GM10248 (cell line): ENCODE measurements at regions not wholly inside any gene's neighbourhood (a gene's known extent, or its start where the extent isn't known, plus 50 kb on each side); places are given as distances from the start of the nearest gene placed in this dataset.

Source experiments
- CTCF ChIA-PET: fragments of 300-600 bp; sonication (Branson Sonifier 250); formaldehyde crosslinking; extraction: SDS; loops from one replicate; lab custom pipeline; 2021; ENCODE audit warnings: antibody characterized with exemption; lab: Yijun Ruan, JAX
- POLR2A ChIA-PET: fragments of 350-650 bp; sonication (Branson Sonifier 250); formaldehyde crosslinking; extraction: SDS; loops from one replicate; lab custom pipeline; 2020; ENCODE audit warnings: antibody characterized with exemption; lab: Yijun Ruan, JAX
- DNase-seq: peaks from one replicate; pipeline ENCODE4 v3.0.0; 2012; ENCODE audit errors: extremely low spot score
- TF ChIP-seq, protein P1 (sequence below): IDR thresholded peaks from 2 replicates; pipeline ENCODE4 v1.5.1; 2012; ENCODE audit warnings: mild to moderate bottlenecking, low read depth; ENCODE audit errors: extremely low read depth, missing control alignments, control extremely low read depth

DNA sequence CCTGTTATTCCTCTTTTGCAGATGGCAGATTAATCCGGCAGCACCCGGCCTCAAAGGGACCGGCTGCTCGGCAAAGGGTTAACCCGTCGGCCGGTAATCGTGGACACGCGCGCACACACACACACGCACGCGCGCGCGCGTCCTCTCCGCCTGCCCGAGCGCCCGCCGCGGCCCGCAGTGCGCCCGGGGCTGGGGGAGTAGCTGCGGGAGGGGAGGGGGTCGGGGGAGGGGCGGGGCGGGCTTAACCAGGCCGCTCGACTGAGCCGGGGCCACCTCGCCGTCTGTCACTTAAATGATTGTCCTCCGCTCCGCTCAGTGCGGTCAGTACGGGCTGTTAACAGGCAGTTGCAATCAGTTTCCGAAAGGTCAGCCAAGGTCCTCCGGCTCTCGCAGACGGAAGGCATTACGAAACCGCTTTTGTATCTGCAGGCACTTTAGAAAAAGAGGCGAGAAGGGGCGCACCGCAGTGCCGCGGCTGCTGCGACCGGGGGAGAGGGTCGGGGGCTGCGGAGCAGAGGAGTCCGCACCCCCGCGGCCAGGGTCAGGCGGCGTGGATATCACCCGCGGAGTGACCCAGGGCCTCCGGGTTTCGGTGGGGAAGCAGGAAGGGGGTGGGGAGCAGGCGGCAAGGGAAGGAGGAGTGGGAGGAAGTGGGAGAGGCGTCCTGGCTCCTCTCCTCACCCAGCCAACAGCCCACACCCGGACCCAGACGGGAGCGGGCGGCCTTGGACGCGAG lies 57.3 kb upstream of the BCOR start:
- CTCF ChIA-PET, result interaction anchor here (2.4 kb wide), 1 partner anchor 14 kb away, joined by 6 read pairs; no protein-coding TSS in a partner anchor

GRCh38 chrX:40154250-40154852 lies 56.6 kb upstream of the BCOR start:
- TF ChIP-seq, protein P1, sequence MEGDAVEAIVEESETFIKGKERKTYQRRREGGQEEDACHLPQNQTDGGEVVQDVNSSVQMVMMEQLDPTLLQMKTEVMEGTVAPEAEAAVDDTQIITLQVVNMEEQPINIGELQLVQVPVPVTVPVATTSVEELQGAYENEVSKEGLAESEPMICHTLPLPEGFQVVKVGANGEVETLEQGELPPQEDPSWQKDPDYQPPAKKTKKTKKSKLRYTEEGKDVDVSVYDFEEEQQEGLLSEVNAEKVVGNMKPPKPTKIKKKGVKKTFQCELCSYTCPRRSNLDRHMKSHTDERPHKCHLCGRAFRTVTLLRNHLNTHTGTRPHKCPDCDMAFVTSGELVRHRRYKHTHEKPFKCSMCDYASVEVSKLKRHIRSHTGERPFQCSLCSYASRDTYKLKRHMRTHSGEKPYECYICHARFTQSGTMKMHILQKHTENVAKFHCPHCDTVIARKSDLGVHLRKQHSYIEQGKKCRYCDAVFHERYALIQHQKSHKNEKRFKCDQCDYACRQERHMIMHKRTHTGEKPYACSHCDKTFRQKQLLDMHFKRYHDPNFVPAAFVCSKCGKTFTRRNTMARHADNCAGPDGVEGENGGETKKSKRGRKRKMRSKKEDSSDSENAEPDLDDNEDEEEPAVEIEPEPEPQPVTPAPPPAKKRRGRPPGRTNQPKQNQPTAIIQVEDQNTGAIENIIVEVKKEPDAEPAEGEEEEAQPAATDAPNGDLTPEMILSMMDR, result no peak
- ChIA-PET CTCF (interaction anchor here (1.4 kb wide), 1 partner anchor 18 kb away, joined by 3 read pairs; no protein-coding TSS in a partner anchor), POLR2A (no interaction called here)
- peak; percentile 20 for DNase-seq

More for the DNA sequence above, 57.3 kb upstream of the BCOR start:
- DNase-seq, result peak; percentile 51
- POLR2A ChIA-PET, result no interaction called here
- TF ChIP-seq, protein P1, result no peak

DNA sequence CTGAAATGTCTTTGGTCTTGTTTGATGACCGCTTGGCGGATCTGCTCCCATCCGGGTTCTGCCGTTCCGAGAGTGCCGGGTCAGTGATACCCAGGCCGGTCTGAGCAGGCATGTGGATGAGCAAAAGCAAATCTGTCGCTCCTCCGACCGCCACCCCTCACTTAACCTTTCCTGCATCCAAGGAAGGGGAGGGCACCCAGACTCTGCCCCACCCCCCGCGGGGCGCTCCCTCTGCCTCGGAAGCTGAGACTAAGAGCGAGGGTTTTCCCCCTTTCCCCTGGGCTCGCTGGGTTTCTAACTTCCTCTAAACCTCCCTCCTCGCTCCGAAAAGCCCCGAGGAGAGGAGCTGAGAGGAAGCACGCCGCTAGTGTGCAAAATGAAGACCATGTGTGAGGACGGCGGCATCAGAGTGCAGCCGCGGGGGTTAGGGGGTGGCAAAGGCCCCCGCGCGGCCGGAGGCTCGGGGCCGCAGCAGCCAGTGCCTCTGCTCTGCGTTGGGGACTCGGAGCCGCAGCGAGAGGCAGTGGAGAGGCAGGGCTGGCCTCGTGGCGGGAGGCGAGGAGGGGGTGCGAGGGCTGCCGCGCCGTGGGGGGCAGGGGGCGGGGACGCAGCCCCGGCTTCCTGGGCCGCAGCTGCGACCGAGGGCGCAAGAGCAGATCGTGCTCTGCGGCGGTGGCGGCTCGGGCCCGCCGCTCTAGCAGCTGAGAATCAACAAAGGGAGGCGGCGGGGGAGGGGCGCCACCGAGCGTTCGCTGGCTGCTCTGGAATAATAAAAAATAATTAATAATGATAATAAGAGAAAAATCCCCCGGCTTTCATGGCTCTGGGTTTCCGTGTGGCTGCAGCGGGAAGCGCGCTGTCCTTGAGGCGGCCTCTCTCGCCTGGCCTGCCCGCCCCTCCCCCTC lies 55.8 kb upstream of the BCOR start:
- DNase-seq, result peak; percentile 73
- CTCF ChIA-PET, result interaction anchor here (1.4 kb wide), 1 partner anchor 19 kb away, joined by 3 read pairs; no protein-coding TSS in a partner anchor
- TF ChIP-seq, protein P1, result no peak
- POLR2A ChIA-PET, result no interaction called here

- peak; percentile 35 for DNase-seq
- TF ChIP-seq, protein P1, result no peak
- ChIA-PET POLR2A (no interaction called here), CTCF (interaction anchor here (1.4 kb wide), 1 partner anchor 20 kb away, joined by 3 read pairs; no protein-coding TSS in a partner anchor)
These were observed 55.1 kb upstream of the BCOR start for GRCh38 chrX:40152741-40153344.

GRCh38 chrX:40152173-40152711 lies 54.5 kb upstream of the BCOR start:
- TF ChIP-seq, protein P1, result no peak
- ChIA-PET POLR2A (no interaction called here), CTCF (interaction anchor here (1.4 kb wide), 1 partner anchor 12 kb away, joined by 3 read pairs; no protein-coding TSS in a partner anchor)
- DNase-seq, result peak; percentile 26
